Stimulated activated naive B cell treated with anti-CD40 and anti-IgM and Interleukin-4, amounts not matched to agents 10 μg/mL and 1 μg/mL and 100 μg/mL, for 72 hours (primary cell): ENCODE measurements at regions not wholly inside any gene's neighbourhood (a gene's known extent, or its start where the extent isn't known, plus 50 kb on each side); places are given as distances from the start of the nearest gene placed in this dataset.

Experiments used
- ATAC-seq, 2 donors: fragments of 150-1000 bp; cut with Tn5 transposase; replicated peaks; 2 replicates each; pipeline ENCODE4 v1.10.0; 2021; ENCODE audit warnings: moderate library complexity in 1 of 2
- DNase-seq: peaks from one replicate; pipeline ENCODE4 v3.0.0; 2021
- H3K27ac Mint-ChIP-seq: one replicate; pipeline ENCODE4 v1.8.0; 2022; ENCODE audit warnings: mild to moderate bottlenecking, mixed read lengths
- H3K27me3 Mint-ChIP-seq, 2 donors: one replicate each; pipeline ENCODE4 v1.8.0; 2022; ENCODE audit warnings: mixed read lengths in 2 of 2
- H3K36me3 Mint-ChIP-seq, 2 donors: one replicate each; pipeline ENCODE4 v1.8.0; 2022; ENCODE audit warnings: mixed read lengths in 2 of 2, mild to moderate bottlenecking in 1 of 2
- H3K4me1 Mint-ChIP-seq, 2 donors: one replicate each; pipeline ENCODE4 v1.8.0; 2022; ENCODE audit warnings: mixed read lengths in 2 of 2, mild to moderate bottlenecking in 1 of 2
- H3K4me3 Mint-ChIP-seq, 2 donors: one replicate each; pipeline ENCODE4 v1.8.0; 2022; ENCODE audit warnings: mild to moderate bottlenecking in 2 of 2, mixed read lengths in 2 of 2, moderate library complexity in 1 of 2
- H3K9me3 Mint-ChIP-seq, 2 donors: one replicate each; pipeline ENCODE4 v1.8.0; 2022; ENCODE audit warnings: mixed read lengths in 2 of 2, mild to moderate bottlenecking in 1 of 2

- Mint-ChIP-seq H3K4me3 (no peak overlapping the region), H3K27me3 (peaks cover 0 to 5% of the 10 kb centered on the region in 2 donors), H3K36me3 (no peaks in the 10 kb centered on the region), H3K9me3 (peaks cover 4 to 9% of the 10 kb centered on the region in 2 donors), H3K4me1 (no peaks in the 10 kb centered on the region), H3K27ac (no peak overlapping the region)
- no peak for ATAC-seq
- no peak for DNase-seq
Measured at GRCh38 chr5:2147504-2148311, 265.0 kb upstream of the IRX4 start.

GRCh38 chr5:2143646-2144353, 261.1 kb upstream of the IRX4 start:
- Mint-ChIP-seq H3K27me3 (no peaks in the 10 kb centered on the region), H3K4me1 (no peaks in the 10 kb centered on the region), H3K9me3 (peaks cover 0 to 3% of the 10 kb centered on the region in 2 donors), H3K36me3 (no peaks in the 10 kb centered on the region), H3K27ac (no peak overlapping the region), H3K4me3 (no peak overlapping the region)
- ATAC-seq (no peak), DNase-seq (no peak)

DNA sequence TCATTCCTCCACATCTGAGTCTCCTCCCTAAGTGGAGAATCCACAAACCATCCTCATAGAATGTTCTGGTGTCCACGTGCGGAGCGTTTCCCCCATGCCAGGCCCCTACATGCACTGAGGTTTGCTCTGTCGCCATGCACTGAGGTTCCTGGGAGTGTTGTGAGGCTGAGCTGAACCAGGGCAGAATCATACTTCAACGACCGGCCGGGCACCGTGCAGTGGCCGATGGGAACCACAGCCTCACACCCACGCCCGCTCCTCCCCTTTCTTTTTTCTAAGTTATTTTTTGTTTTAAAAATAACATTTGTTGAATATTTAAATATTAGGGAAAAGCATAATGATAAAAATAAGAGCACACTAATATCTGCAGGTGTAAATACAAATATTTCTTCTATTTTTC, 260.4 kb upstream of the IRX4 start:
- Mint-ChIP-seq H3K36me3 (no peaks in the 10 kb centered on the region), H3K27me3 (no peaks in the 10 kb centered on the region), H3K9me3 (peaks cover 0 to 3% of the 10 kb centered on the region in 2 donors), H3K4me3 (no peak overlapping the region), H3K4me1 (no peaks in the 10 kb centered on the region), H3K27ac (no peak overlapping the region)
- DNase-seq (no peak), ATAC-seq (no peak)

DNA sequence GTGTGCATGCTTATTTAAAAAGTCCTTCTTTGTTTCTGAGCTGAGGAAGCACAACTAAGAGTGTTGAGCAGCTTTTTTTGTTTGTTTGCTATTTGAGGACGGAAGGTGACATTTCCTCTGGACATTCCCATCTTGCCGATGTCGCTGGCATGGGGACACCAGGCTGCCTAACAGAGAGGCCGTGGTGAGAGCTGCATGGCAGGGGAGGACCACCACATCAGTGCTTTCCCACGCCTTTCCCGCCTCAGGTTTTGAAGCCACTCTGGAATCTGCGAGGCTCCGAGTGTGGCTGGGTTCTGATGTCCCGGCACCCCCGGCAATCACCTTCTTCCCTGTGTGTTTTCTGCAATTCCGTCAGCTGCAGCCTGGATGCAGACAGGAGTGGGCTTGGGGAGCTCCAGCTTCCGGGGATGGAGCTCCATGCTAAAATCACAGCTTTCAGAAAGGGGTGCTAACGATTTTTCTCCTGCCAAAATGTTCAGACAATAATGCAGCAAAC, 259.8 kb upstream of the IRX4 start:
- Mint-ChIP-seq H3K9me3 (no peaks in the 10 kb centered on the region), H3K4me1 (no peaks in the 10 kb centered on the region), H3K27me3 (no peaks in the 10 kb centered on the region), H3K27ac (no peak overlapping the region), H3K4me3 (no peak overlapping the region), H3K36me3 (no peaks in the 10 kb centered on the region)
- DNase-seq (no peak), ATAC-seq (no peak)

DNA sequence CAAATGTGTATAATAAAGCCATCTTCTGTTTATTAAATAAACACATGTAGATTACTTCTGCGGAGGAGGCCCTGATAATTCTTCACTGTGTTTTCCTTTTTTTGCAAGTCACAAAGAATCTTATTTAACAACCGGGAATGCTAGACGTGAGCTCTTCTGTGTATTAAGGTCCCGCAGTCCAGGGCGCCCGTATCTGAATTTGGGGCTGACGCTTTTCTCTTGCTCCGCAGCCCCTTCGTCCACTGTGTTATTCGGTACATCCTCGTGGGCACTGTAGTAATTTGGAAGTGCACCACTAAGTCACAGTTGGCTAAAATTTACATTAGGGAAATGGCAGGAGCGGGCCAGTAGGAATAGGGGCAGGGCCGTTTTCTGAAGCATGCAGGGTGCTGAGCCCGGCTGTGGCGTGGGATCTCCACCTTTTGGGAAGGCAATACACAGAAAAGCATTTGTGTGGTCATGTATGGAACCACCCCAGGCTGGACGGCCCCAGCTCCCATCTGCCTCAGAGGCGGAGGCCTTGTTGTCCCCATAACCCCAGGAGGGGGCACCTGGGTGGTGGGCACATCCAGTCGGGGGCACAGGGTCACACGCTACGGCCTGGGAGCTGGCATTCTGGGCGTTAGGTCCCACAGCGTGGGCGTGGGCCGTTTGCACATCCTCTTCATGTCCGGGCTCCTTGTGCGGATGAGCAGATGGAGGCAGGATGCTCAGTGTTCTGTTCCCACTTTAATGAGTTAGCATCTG, 258.7 kb upstream of the IRX4 start:
- Mint-ChIP-seq H3K27ac (no peak overlapping the region), H3K36me3 (no peaks in the 10 kb centered on the region), H3K9me3 (peaks cover 3 to 6% of the 10 kb centered on the region in 2 donors), H3K27me3 (no peaks in the 10 kb centered on the region), H3K4me3 (no peak overlapping the region), H3K4me1 (peaks cover 0 to 3% of the 10 kb centered on the region in 2 donors)
- DNase-seq (no peak), ATAC-seq (no peak)

GRCh38 chr5:2140501-2141175, 257.9 kb upstream of the IRX4 start:
- no peak for ATAC-seq
- no peaks in the 10 kb centered on the region for H3K27me3 Mint-ChIP-seq
- peaks cover 0 to 3% of the 10 kb centered on the region in 2 donors for H3K4me1 Mint-ChIP-seq
- DNase-seq, result no peak
- H3K36me3 Mint-ChIP-seq, result no peaks in the 10 kb centered on the region
- H3K4me3 Mint-ChIP-seq, result no peak overlapping the region
- no peak overlapping the region for H3K27ac Mint-ChIP-seq
- H3K9me3 Mint-ChIP-seq, result peaks cover 4 to 8% of the 10 kb centered on the region in 2 donors

DNA sequence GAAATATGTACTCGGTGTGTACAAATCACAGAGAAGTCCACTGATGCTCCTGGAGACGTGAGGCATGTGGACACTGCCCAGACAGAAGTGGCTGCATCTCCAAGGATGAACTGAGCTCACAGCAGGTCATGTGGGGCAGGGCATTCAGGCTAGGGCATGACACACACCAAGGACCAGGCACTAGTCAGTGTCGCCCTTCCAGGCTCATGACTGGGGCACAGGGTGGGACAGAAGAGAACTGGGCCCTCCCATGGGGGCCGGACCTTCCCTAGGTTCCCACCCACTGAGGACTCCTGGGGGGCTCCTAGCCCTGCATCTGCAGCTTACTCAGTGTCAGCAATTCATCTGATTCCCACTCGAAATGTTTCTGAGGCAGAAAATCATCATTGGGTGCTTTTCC, 256.8 kb upstream of the IRX4 start:
- Mint-ChIP-seq H3K27ac (no peak overlapping the region), H3K27me3 (no peaks in the 10 kb centered on the region), H3K4me1 (peaks cover 0 to 3% of the 10 kb centered on the region in 2 donors), H3K9me3 (peaks cover 4 to 8% of the 10 kb centered on the region in 2 donors), H3K4me3 (no peak overlapping the region), H3K36me3 (no peaks in the 10 kb centered on the region)
- DNase-seq, result no peak
- ATAC-seq, result no peak

DNA sequence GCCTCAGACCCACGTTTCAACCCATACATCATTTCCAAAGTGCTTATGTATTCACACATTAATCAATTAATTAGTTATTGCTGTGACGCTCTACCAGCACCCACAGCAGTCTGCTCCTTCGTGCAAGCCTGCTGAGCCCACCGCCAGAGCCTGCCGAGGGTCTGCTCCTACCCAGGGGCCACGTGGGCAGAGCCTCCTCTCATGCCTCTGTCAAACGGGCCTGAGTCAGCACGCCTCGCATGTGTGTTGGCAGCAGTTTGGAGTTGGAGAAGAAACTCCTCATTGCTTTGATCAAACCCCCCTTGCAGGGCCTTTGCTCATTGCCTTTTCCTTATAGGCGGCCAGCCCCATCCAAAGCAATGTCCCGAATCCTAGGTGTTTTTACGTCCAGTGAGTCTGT, 256.2 kb upstream of the IRX4 start:
- Mint-ChIP-seq H3K9me3 (peaks cover 4 to 8% of the 10 kb centered on the region in 2 donors), H3K4me3 (no peak overlapping the region), H3K36me3 (no peaks in the 10 kb centered on the region), H3K4me1 (peaks cover 0 to 3% of the 10 kb centered on the region in 2 donors), H3K27ac (no peak overlapping the region), H3K27me3 (no peaks in the 10 kb centered on the region)
- DNase-seq (no peak), ATAC-seq (no peak)

- no peak for DNase-seq
- no peak overlapping the region for H3K4me3 Mint-ChIP-seq
- H3K4me1 Mint-ChIP-seq, result peaks cover 0 to 3% of the 10 kb centered on the region in 2 donors
- no peaks in the 10 kb centered on the region for H3K27me3 Mint-ChIP-seq
- ATAC-seq, result no peak
- H3K9me3 Mint-ChIP-seq, result peaks cover 4 to 8% of the 10 kb centered on the region in 2 donors
- H3K36me3 Mint-ChIP-seq, result no peaks in the 10 kb centered on the region
- H3K27ac Mint-ChIP-seq, result no peak overlapping the region
Measured at GRCh38 chr5:2137444-2138050, 254.8 kb upstream of the IRX4 start.

DNA sequence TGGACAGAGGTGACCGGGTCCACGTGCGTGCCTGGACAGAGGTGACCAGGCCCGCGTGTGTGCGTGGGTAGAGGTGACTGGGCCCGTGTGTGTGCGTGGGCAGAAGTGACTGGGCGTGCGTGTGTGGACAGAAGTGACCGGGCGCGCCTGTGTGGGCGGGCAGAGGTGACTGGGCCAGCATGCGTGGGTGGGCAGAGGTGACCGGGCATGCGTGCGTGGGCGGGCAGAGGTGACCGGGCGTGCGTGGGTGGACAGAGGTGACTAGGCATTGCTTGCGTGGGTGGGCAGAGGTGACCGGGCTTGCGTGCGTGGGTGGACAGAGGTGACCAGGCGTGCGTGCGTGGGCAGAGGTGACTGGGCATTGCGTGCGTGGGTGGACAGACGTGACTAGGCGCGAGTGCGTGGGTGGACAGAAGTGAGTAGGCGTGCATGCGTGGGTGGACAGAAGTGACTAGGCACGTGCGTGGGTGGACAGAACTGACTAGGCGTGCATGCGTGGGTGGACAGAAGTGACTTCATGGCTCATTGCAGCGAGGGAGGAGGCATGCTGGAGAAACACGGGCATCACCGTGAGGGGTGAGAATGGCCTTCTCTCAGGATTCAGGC, 254.1 kb upstream of the IRX4 start:
- peaks cover 0 to 3% of the 10 kb centered on the region in 2 donors for H3K4me1 Mint-ChIP-seq
- ATAC-seq, result no peak
- no peaks in the 10 kb centered on the region for H3K36me3 Mint-ChIP-seq
- H3K9me3 Mint-ChIP-seq, result peaks cover 4 to 8% of the 10 kb centered on the region in 2 donors
- no peaks in the 10 kb centered on the region for H3K27me3 Mint-ChIP-seq
- H3K4me3 Mint-ChIP-seq, result no peak overlapping the region
- H3K27ac Mint-ChIP-seq, result no peak overlapping the region
- no peak for DNase-seq

DNA sequence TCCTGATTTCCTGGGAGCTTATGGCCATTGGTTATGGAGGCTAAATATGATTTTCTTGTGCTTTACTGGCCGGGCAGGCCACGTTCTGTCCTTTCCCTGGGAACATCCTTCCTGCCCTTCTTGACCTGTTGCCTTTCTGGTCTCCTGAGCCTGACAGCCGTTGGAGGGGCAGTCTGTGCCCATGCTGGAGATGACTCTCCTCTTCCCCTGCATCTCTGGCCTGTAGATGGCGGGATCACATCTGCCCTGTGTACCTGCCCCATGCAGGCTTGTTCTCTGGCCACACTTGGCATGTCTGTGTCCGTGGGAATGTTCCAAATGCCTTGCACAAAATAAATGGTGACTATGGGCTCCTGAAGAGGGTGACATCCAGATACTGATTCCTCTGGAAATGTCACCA, 253.1 kb upstream of the IRX4 start:
- peaks cover 4 to 8% of the 10 kb centered on the region in 2 donors for H3K9me3 Mint-ChIP-seq
- no peak for ATAC-seq
- no peak overlapping the region for H3K27ac Mint-ChIP-seq
- no peak for DNase-seq
- peaks cover 0 to 3% of the 10 kb centered on the region in 2 donors for H3K4me1 Mint-ChIP-seq
- no peak overlapping the region for H3K4me3 Mint-ChIP-seq
- H3K36me3 Mint-ChIP-seq, result no peaks in the 10 kb centered on the region
- no peaks in the 10 kb centered on the region for H3K27me3 Mint-ChIP-seq

DNA sequence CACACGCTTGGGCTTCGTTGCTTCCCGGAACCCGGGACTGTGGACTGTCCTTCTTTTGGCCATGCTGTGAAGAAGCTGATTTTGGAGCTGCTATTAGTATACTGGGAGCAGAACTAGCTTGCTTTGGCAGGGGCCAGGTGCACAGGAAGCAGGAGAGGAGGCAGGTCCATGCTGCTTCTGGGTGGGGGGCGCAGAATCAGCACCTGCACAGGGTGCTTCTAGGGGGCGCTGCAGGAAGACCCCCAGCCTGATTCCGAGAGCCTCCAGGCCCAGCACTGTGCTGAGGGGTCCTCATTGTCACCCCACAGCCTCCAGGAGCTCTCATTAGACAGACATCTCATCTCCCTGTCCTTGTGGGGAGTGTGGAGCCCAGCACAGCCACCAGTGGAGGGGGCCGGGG, 252.6 kb upstream of the IRX4 start:
- DNase-seq (no peak), ATAC-seq (no peak)
- no peak overlapping the region for H3K4me3 Mint-ChIP-seq
- peaks cover 4 to 8% of the 10 kb centered on the region in 2 donors for H3K9me3 Mint-ChIP-seq
- H3K36me3 Mint-ChIP-seq, result no peaks in the 10 kb centered on the region
- H3K27me3 Mint-ChIP-seq, result no peaks in the 10 kb centered on the region
- H3K4me1 Mint-ChIP-seq, result peaks cover 0 to 3% of the 10 kb centered on the region in 2 donors
- no peak overlapping the region for H3K27ac Mint-ChIP-seq

DNA sequence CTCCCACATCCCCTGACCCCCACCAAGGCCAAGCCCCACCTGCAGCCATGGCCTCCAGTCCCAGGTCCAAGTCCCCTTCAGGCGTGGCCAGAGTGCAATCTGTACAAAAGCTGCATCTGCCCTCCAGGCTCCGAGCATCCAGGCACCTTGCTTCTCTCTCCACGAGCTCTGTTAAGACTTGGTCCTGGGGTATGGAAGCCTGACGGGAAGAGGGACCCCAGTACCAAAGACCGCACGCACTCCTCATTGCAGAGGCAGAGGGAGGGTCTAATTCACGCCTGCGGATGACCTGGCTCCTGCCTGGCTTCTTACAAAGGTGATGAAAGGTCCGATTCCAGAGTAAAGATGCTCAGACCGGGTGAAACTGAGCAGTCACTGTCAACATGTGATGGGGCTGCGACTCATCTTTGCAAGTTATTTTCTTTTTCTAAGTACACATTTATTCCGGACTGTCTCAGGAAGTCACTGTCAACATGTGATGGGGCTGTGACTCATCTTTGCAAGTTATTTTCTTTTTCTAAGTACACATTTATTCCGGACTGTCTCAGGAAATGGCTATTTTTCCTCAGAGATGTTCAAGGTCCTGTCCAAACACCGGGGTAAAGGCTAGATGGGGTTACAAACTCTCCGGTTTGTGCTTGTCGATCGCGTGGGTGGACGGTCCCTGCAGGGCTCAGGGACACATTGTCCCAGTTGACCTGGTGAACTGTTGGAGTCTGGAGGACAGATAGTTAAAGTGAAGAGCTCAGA, 252.0 kb upstream of the IRX4 start:
- Mint-ChIP-seq H3K27ac (no peak overlapping the region), H3K9me3 (peaks cover 4 to 8% of the 10 kb centered on the region in 2 donors), H3K36me3 (no peaks in the 10 kb centered on the region), H3K27me3 (no peaks in the 10 kb centered on the region), H3K4me1 (peaks cover 0 to 3% of the 10 kb centered on the region in 2 donors), H3K4me3 (no peak overlapping the region)
- DNase-seq (no peak), ATAC-seq (no peak)
